ENCODE measurements at regions not wholly inside any gene's neighbourhood (a gene's known extent, or its start where the extent isn't known, plus 50 kb on each side); places are given as distances from the start of the nearest gene placed in this dataset.
A peak's percentile ranks its signal among the peaks of the same experiment; 100 is the strongest.

DNA sequence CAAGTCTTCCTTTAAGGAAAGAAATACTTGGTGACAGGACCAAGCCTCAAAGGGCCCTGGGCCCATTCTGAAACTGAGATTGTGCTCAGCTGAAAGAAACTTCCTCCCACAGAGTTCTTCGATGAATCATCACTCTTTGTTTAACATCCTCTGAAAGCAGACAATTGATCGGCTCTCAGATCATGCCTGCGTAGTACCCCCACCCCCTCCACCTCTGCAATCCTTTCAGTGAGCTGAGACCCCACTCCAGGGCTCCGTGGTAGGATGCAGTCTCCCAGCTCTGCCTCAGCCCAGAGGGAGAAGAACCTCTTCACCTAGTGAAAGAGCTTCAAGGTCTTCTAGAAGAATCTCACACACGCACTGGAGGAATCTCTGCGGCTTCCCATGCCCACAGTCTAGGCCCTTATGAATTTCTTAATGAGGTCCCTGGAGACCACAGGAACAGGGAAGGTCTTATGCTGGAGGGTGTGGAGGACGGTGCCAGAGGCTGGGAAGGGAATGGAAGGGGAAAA, 104.9 kb upstream of the SOD1 start:
- BruUV-seq (replicated peaks) = no TSS peak
- Histone ChIP-seq H3K36me3 (ENCODE audit: control insufficient read depth in 2 of 2, insufficient read depth in 2 of 2, low read length in 1 of 2) (no peaks in the 10 kb centered on the region), H3K27ac (ENCODE audit: control insufficient read depth, insufficient read depth) (no peak overlapping the region), H3K4me2 (ENCODE audit: control insufficient read depth, insufficient read depth) (peak overlapping the region; percentile 69; the same call in 1 of the 2 replicates), H3K27me3 (replicated peaks in 1 of 2; ENCODE audit: control insufficient read depth in 2 of 2, insufficient read depth in 2 of 2, low read length in 1 of 2) (peaks cover 0 to 5% of the 10 kb centered on the region in 2 experiments; a peak in 1 of 4 replicates), H4K20me1 (ENCODE audit: control insufficient read depth, insufficient read depth) (no peaks in the 10 kb centered on the region), H3K9ac (ENCODE audit: control insufficient read depth, insufficient read depth, low read length) (no peak overlapping the region), H3K9me3 (replicated peaks; ENCODE audit: control insufficient read depth, insufficient read depth, low read length) (no peaks in the 10 kb centered on the region), H3K4me1 (ENCODE audit: control insufficient read depth, insufficient read depth, low read length) (peaks cover 14% of the 10 kb centered on the region), H2AFZ (ENCODE audit: control insufficient read depth, low read depth, low read length) (no peak overlapping the region), H3K4me3 (no peak overlapping the region), H3K79me2 (ENCODE audit: control insufficient read depth, insufficient read depth, low read length) (no peaks in the 10 kb centered on the region)
- RAD21 ChIA-PET (ENCODE audit: unreplicated experiment) = interaction anchor here (0.5 to 1.5 kb wide), 7 partner anchors 11 to 227 kb away, joined by 3 to 6 read pairs (median 4); no protein-coding TSS in a partner anchor
- in situ Hi-C loops (cut with MboI) = no loop called here
- SMC1A ChIA-PET (ENCODE audit: uncharacterized antibody, unreplicated experiment) = interaction anchor here (0.8 to 1.9 kb wide), 8 partner anchors 22 to 352 kb away, joined by 3 to 7 read pairs (median 4); partner anchors contain the start of gene TIAM1
- DNase-seq (ENCODE audit: low read depth, low spot score) (peak; percentile 46), ATAC-seq (peak; percentile 52), FAIRE-seq (peak; percentile 59)
- WGBS (ENCODE audit: insufficient coverage, insufficient replicate concordance, low lambda C conversion rate, missing lambda C conversion rate) = 8% methylated on average over 7 of the region's 7 CpGs
- POLR2A ChIA-PET = interaction anchor here (0.6 kb wide), 3 partner anchors 9 to 177 kb away, joined by 3 to 6 read pairs (median 3); no protein-coding TSS in a partner anchor
- intact Hi-C loops (cut with micrococcal nuclease; ENCODE audit: unreplicated experiment) = loop anchor here (1.0 kb wide), 1 partner anchor 45 kb away; no protein-coding TSS in a partner anchor
- CTCF ChIA-PET = interaction anchor here (0.9 to 1.5 kb wide), 5 partner anchors 14 to 144 kb away, joined by 3 to 4 read pairs (median 3); no protein-coding TSS in a partner anchor
- TF ChIP-seq EED (IDR thresholded peaks at IDR 0.05; ENCODE audit: low read depth) = no peak
- 0 out of 2 replicates have a peak, but pooled peaks have one; percentile 3 for TF ChIP-seq SPI1 (IDR thresholded peaks at IDR 0.05; ENCODE audit: borderline replicate concordance, insufficient read depth, low read depth, low read length)
- peak; percentile 63 for TF ChIP-seq ATF7 (IDR thresholded peaks at IDR 0.05; ENCODE audit: low read depth)
- TF ChIP-seq ZNF622 (IDR thresholded peaks at IDR 0.05) = no peak
- peak; percentile 65; the same call in 1 of the 2 replicates for TF ChIP-seq GATAD2B (conservative IDR thresholded peaks at IDR 0.05; ENCODE audit: low read depth)
- no peak for TF ChIP-seq HDAC2 (IDR thresholded peaks at IDR 0.05)
- TF ChIP-seq, protein P1, sequence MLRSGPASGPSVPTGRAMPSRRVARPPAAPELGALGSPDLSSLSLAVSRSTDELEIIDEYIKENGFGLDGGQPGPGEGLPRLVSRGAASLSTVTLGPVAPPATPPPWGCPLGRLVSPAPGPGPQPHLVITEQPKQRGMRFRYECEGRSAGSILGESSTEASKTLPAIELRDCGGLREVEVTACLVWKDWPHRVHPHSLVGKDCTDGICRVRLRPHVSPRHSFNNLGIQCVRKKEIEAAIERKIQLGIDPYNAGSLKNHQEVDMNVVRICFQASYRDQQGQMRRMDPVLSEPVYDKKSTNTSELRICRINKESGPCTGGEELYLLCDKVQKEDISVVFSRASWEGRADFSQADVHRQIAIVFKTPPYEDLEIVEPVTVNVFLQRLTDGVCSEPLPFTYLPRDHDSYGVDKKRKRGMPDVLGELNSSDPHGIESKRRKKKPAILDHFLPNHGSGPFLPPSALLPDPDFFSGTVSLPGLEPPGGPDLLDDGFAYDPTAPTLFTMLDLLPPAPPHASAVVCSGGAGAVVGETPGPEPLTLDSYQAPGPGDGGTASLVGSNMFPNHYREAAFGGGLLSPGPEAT (IDR thresholded peaks at IDR 0.05; ENCODE audit: low read depth) = peak; percentile 69; the same call in 1 of the 2 replicates
- TF ChIP-seq MEF2B (IDR thresholded peaks at IDR 0.05; ENCODE audit: partially characterized antibody, poor library complexity, severe bottlenecking) = peak; percentile 90
- TF ChIP-seq, protein P2, sequence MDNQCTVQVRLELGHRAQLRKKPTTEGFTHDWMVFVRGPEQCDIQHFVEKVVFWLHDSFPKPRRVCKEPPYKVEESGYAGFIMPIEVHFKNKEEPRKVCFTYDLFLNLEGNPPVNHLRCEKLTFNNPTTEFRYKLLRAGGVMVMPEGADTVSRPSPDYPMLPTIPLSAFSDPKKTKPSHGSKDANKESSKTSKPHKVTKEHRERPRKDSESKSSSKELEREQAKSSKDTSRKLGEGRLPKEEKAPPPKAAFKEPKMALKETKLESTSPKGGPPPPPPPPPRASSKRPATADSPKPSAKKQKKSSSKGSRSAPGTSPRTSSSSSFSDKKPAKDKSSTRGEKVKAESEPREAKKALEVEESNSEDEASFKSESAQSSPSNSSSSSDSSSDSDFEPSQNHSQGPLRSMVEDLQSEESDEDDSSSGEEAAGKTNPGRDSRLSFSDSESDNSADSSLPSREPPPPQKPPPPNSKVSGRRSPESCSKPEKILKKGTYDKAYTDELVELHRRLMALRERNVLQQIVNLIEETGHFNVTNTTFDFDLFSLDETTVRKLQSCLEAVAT (IDR thresholded peaks at IDR 0.05) = peak; percentile 87
- TF ChIP-seq, protein P3, sequence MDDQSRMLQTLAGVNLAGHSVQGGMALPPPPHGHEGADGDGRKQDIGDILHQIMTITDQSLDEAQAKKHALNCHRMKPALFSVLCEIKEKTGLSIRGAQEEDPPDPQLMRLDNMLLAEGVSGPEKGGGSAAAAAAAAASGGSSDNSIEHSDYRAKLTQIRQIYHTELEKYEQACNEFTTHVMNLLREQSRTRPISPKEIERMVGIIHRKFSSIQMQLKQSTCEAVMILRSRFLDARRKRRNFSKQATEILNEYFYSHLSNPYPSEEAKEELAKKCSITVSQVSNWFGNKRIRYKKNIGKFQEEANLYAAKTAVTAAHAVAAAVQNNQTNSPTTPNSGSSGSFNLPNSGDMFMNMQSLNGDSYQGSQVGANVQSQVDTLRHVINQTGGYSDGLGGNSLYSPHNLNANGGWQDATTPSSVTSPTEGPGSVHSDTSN (IDR thresholded peaks at IDR 0.05; ENCODE audit: insufficient replicate concordance, low read depth, low read length) = peak; percentile 18
- TF ChIP-seq PML (IDR thresholded peaks at IDR 0.05; ENCODE audit: low read length) = no peak
- TF ChIP-seq, protein P4, sequence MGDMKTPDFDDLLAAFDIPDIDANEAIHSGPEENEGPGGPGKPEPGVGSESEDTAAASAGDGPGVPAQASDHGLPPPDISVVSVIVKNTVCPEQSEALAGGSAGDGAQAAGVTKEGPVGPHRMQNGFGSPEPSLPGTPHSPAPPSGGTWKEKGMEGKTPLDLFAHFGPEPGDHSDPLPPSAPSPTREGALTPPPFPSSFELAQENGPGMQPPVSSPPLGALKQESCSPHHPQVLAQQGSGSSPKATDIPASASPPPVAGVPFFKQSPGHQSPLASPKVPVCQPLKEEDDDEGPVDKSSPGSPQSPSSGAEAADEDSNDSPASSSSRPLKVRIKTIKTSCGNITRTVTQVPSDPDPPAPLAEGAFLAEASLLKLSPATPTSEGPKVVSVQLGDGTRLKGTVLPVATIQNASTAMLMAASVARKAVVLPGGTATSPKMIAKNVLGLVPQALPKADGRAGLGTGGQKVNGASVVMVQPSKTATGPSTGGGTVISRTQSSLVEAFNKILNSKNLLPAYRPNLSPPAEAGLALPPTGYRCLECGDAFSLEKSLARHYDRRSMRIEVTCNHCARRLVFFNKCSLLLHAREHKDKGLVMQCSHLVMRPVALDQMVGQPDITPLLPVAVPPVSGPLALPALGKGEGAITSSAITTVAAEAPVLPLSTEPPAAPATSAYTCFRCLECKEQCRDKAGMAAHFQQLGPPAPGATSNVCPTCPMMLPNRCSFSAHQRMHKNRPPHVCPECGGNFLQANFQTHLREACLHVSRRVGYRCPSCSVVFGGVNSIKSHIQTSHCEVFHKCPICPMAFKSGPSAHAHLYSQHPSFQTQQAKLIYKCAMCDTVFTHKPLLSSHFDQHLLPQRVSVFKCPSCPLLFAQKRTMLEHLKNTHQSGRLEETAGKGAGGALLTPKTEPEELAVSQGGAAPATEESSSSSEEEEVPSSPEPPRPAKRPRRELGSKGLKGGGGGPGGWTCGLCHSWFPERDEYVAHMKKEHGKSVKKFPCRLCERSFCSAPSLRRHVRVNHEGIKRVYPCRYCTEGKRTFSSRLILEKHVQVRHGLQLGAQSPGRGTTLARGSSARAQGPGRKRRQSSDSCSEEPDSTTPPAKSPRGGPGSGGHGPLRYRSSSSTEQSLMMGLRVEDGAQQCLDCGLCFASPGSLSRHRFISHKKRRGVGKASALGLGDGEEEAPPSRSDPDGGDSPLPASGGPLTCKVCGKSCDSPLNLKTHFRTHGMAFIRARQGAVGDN (IDR thresholded peaks at IDR 0.05) = peak; percentile 29; the same call in 1 of the 2 replicates
- TF ChIP-seq BACH1 (IDR thresholded peaks at IDR 0.05; ENCODE audit: borderline replicate concordance) = no peak
- 0 out of 2 replicates have a peak, but pooled peaks have one; percentile 36 for TF ChIP-seq MXI1 (IDR thresholded peaks at IDR 0.05; ENCODE audit: low read depth, low read length)
- TF ChIP-seq IKZF2 (IDR thresholded peaks at IDR 0.05) = peak; percentile 87 to 91
